Keratinocyte (primary cell): ENCODE measurements at regions not wholly inside any gene's neighbourhood (a gene's known extent, or its start where the extent isn't known, plus 50 kb on each side); places are given as distances from the start of the nearest gene placed in this dataset.

Source experiments
- DNase-seq: peaks from one replicate; pipeline ENCODE4 v3.0.0-alpha.2; 2011; ENCODE audit warnings: low read depth, missing footprints, low spot score
- FAIRE-seq: peaks from 2 replicates; lab custom pipeline; 2011; peaks lifted over from hg19 to GRCh38; lab: Jason Lieb, UNC
- H2AFZ ChIP-seq: 2 replicates; pipeline ENCODE4 v1.6.0; 2012; ENCODE audit warnings: low read length, control low read depth, inconsistent platforms; ENCODE audit not compliant: control insufficient read depth
- H3K27ac ChIP-seq: 2 replicates; pipeline ENCODE4 v1.5.1; 2011; ENCODE audit warnings: low read length; ENCODE audit not compliant: control insufficient read depth, insufficient read depth
- H3K27me3 ChIP-seq: 3 replicates; pipeline ENCODE4 v1.6.0; 2011; ENCODE audit warnings: low read length; ENCODE audit not compliant: control insufficient read depth, insufficient read depth; ENCODE audit errors: extremely low read depth
- H3K36me3 ChIP-seq, 2 experiments: 2 replicates in 1 of 2; 3 replicates in 1 of 2; pipeline ENCODE4 v1.5.1; 2011; ENCODE audit warnings: low read length in 2 of 2, mild to moderate bottlenecking in 1 of 2; ENCODE audit not compliant: control insufficient read depth in 2 of 2, insufficient read depth in 2 of 2; ENCODE audit errors: extremely low read depth in 1 of 2
- H3K4me1 ChIP-seq: 3 replicates; pipeline ENCODE4 v1.5.1; 2011; ENCODE audit warnings: low read length; ENCODE audit not compliant: control insufficient read depth, insufficient read depth; ENCODE audit errors: extremely low read depth
- H3K4me2 ChIP-seq: 3 replicates; pipeline ENCODE4 v1.6.0; 2011; ENCODE audit warnings: low read depth, low read length; ENCODE audit not compliant: control insufficient read depth, insufficient read depth; ENCODE audit errors: extremely low read depth
- H3K4me3 ChIP-seq, 3 experiments: fragments of 200-600 bp in 1 of 3; sonication (generic) in 1 of 3; 2 replicates in 2 of 3; 3 replicates in 1 of 3; pipeline ENCODE4 v1.5.1; 2011 to 2016; ENCODE audit warnings: low read length in 3 of 3, mild to moderate bottlenecking in 3 of 3, control low read depth in 2 of 3, inconsistent platforms in 1 of 3, low read depth in 1 of 3, mixed read lengths in 1 of 3, mixed run types in 1 of 3, moderate library complexity in 1 of 3; ENCODE audit not compliant: control insufficient read depth in 2 of 3, insufficient read depth in 2 of 3; ENCODE audit errors: extremely low read depth in 1 of 3
- H3K79me2 ChIP-seq: 2 replicates; pipeline ENCODE4 v1.6.0; 2012; ENCODE audit warnings: low read length; ENCODE audit not compliant: control insufficient read depth, insufficient read depth
- H3K9ac ChIP-seq: 3 replicates; pipeline ENCODE4 v1.6.0; 2011; ENCODE audit warnings: low read length; ENCODE audit not compliant: control insufficient read depth, insufficient read depth; ENCODE audit errors: extremely low read depth
- H3K9me1 ChIP-seq: 3 replicates; pipeline ENCODE4 v1.6.0; 2011; ENCODE audit warnings: low read length; ENCODE audit not compliant: control insufficient read depth, insufficient read depth; ENCODE audit errors: extremely low read depth
- H3K9me3 ChIP-seq: 2 replicates; pipeline ENCODE4 v1.5.1; 2012; ENCODE audit warnings: low read depth, low read length; ENCODE audit not compliant: control insufficient read depth
- H4K20me1 ChIP-seq: 3 replicates; pipeline ENCODE4 v1.6.0; 2011; ENCODE audit warnings: low read length; ENCODE audit not compliant: control insufficient read depth, insufficient read depth; ENCODE audit errors: extremely low read depth
- EZH2 ChIP-seq: IDR thresholded peaks from one replicate; pipeline ENCODE4 v1.6.1; 2012; ENCODE audit warnings: inconsistent platforms, mild to moderate bottlenecking, low read length, moderate library complexity
- dilution Hi-C: fragments of 300-500 bp; cut with MboI; formaldehyde crosslinking; loops from one replicate; pipeline ENCODE4 v1.7.0; 2020; ENCODE audit warnings: low sequenced_read_pairs; ENCODE audit not compliant: extremely low pct_ligation_motif_present
- TF ChIP-seq, protein P1 (sequence below), 3 experiments: IDR thresholded peaks in 1 of 3; conservative IDR thresholded peaks in 1 of 3; optimal IDR thresholded peaks in 1 of 3; 2 replicates in 2 of 3; 3 replicates in 1 of 3; pipeline versions ENCODE3 to v1.5.1; 2011; ENCODE audit warnings: low read length in 3 of 3, mild to moderate bottlenecking in 3 of 3, moderate library complexity in 2 of 3, control low read depth in 1 of 3, inconsistent platforms in 1 of 3; ENCODE audit not compliant: insufficient read depth in 2 of 3; ENCODE audit errors: extremely low read depth in 1 of 3

DNA sequence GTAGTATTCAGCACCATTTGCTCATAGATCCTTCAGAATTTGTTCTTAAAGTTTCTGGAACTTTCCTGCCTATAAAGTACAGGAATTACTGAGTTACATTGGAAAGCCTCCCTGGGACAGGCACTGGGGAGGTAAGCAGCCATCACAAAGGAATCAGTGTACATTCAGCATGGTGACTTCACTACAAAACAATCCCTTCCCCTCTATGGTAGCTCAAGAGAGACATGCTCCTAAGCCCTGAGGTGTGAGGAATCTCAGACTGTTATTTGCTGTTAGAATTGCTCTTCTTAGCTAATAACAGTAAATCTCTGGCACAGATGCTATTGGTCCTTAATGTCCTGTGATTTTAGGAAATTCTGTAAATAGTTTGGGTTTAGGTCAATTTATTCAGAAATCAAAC is 1898.0 kb upstream of the PCDH7 start:
- no peak overlapping the region for H2AFZ ChIP-seq

DNA sequence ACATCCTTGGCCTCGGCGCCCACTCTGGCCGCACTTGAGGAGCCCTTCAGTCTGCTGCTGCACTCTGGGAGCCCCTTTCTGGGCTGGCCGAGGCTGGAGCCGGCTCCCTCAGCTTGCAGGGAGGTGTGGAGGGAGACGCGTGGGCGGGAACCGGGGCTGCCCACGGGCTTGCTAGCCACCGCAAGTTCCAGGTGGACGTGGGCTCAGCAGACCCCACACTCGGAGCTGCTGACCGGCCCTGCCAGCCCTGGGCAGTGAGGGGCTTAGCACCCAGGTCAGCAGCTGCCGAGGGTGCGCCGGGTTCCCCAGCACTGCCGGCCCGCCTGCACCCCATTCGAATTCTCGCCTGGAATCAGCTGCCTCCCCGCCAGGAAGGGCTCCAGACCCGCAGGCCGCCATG is 1892.3 kb upstream of the PCDH7 start:
- Histone ChIP-seq H2AFZ (no peak overlapping the region), H3K79me2 (no peaks in the 10 kb centered on the region), H4K20me1 (no peaks in the 10 kb centered on the region), H3K9ac (no peak overlapping the region), H3K4me3 (no peak overlapping the region), H3K9me3 (no peaks in the 10 kb centered on the region), H3K27ac (no peak overlapping the region), H3K4me2 (no peak overlapping the region), H3K36me3 (no peaks in the 10 kb centered on the region), H3K9me1 (no peaks in the 10 kb centered on the region), H3K4me1 (no peaks in the 10 kb centered on the region), H3K27me3 (no peaks in the 10 kb centered on the region)
- no peak for TF ChIP-seq EZH2
- TF ChIP-seq, protein P1, sequence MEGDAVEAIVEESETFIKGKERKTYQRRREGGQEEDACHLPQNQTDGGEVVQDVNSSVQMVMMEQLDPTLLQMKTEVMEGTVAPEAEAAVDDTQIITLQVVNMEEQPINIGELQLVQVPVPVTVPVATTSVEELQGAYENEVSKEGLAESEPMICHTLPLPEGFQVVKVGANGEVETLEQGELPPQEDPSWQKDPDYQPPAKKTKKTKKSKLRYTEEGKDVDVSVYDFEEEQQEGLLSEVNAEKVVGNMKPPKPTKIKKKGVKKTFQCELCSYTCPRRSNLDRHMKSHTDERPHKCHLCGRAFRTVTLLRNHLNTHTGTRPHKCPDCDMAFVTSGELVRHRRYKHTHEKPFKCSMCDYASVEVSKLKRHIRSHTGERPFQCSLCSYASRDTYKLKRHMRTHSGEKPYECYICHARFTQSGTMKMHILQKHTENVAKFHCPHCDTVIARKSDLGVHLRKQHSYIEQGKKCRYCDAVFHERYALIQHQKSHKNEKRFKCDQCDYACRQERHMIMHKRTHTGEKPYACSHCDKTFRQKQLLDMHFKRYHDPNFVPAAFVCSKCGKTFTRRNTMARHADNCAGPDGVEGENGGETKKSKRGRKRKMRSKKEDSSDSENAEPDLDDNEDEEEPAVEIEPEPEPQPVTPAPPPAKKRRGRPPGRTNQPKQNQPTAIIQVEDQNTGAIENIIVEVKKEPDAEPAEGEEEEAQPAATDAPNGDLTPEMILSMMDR (optimal IDR thresholded peaks at IDR 0.05 in 1 of 3, IDR thresholded peaks at IDR 0.05 in 1 of 3, conservative IDR thresholded peaks at IDR 0.05 in 1 of 3; ENCODE audit: extremely low read depth in 1 of 3, insufficient read depth in 2 of 3, low read length in 3 of 3) = no peak
- FAIRE-seq = no peak
- no peak for DNase-seq
- dilution Hi-C loops = no loop called here

More for the DNA sequence above, 1898.0 kb upstream of the PCDH7 start:
- Histone ChIP-seq H4K20me1 (no peaks in the 10 kb centered on the region), H3K27me3 (no peaks in the 10 kb centered on the region), H3K9me1 (no peaks in the 10 kb centered on the region), H3K9ac (no peak overlapping the region), H3K9me3 (no peaks in the 10 kb centered on the region), H3K4me3 (no peak overlapping the region), H3K36me3 (no peaks in the 10 kb centered on the region), H3K4me1 (no peaks in the 10 kb centered on the region), H3K79me2 (no peaks in the 10 kb centered on the region), H3K4me2 (no peak overlapping the region), H3K27ac (no peak overlapping the region)
- FAIRE-seq (no peak), DNase-seq (no peak)
- dilution Hi-C loops = no loop called here
- TF ChIP-seq, protein P1 (optimal IDR thresholded peaks at IDR 0.05 in 1 of 3, IDR thresholded peaks at IDR 0.05 in 1 of 3, conservative IDR thresholded peaks at IDR 0.05 in 1 of 3; ENCODE audit: extremely low read depth in 1 of 3, insufficient read depth in 2 of 3, low read length in 3 of 3) = no peak
- TF ChIP-seq EZH2 = no peak
